Gastrocnemius medialis (tissue), 4 donors: ENCODE measurements at regions not wholly inside any gene's neighbourhood (a gene's known extent, or its start where the extent isn't known, plus 50 kb on each side); places are given as distances from the start of the nearest gene placed in this dataset.

Source experiments
- ATAC-seq, 2 donors: fragments of 150-250 bp; one replicate each; pipeline ENCODE4 v1.9.1; 2016
- DNase-seq, 2 donors: peaks; one replicate each; pipeline ENCODE4 v3.0.0-alpha.2; 2019
- H3K27ac ChIP-seq, 4 donors: fragments of 200-600 bp; sonication (generic); 1 replicate in 1 of 4; 2 replicates in 3 of 4; pipeline ENCODE4 v1.5.1; 2016 to 2018; ENCODE audit warnings: mild to moderate bottlenecking in 2 of 4, moderate library complexity in 1 of 4
- H3K27me3 ChIP-seq, 3 donors: fragments of 200-600 bp; sonication (generic) in 2 of 3; 1 replicate in 1 of 3; 2 replicates in 2 of 3; pipeline versions ENCODE4 v1.5.1 to v1.6.0; 2016 to 2019; ENCODE audit warnings: mild to moderate bottlenecking in 1 of 3, moderate library complexity in 1 of 3
- H3K36me3 ChIP-seq, 2 donors: fragments of 200-600 bp; sonication (generic) in 1 of 2; one replicate each; pipeline ENCODE4 v1.5.1; 2017 to 2018
- H3K4me1 ChIP-seq, 2 donors: fragments of 200-600 bp; sonication (generic) in 1 of 2; one replicate each; pipeline ENCODE4 v1.5.1; 2016 to 2017; ENCODE audit warnings: mild to moderate bottlenecking in 2 of 2
- H3K4me3 ChIP-seq, 4 donors: fragments of 200-600 bp; sonication (generic) in 3 of 4; 1 replicate in 1 of 4; 2 replicates in 3 of 4; pipeline ENCODE4 v1.5.1; 2016 to 2019; ENCODE audit warnings: mild to moderate bottlenecking in 2 of 4
- H3K9me3 ChIP-seq, 3 donors: fragments of 200-600 bp; sonication (generic) in 2 of 3; 1 replicate in 1 of 3; 2 replicates in 2 of 3; pipeline ENCODE4 v1.5.1; 2016 to 2019
- CTCF ChIP-seq, 5 experiments: fragments of 450-650 bp in 3 of 5; fragments of 200-600 bp in 2 of 5; sonication (generic) in 2 of 5; IDR thresholded peaks in 4 of 5; conservative IDR thresholded peaks in 1 of 5; 1 replicate in 4 of 5; 2 replicates in 1 of 5; pipeline ENCODE4 v1.5.1; 2016 to 2019; ENCODE audit warnings: antibody characterized with exemption in 5 of 5, mild to moderate bottlenecking in 3 of 5, moderate library complexity in 3 of 5
- POLR2A ChIP-seq, 2 donors: fragments of 450-650 bp; IDR thresholded peaks; one replicate each; pipeline ENCODE4 v1.6.1; 2017; ENCODE audit warnings: antibody characterized with exemption in 2 of 2, mild to moderate bottlenecking in 2 of 2, moderate library complexity in 2 of 2
- in situ Hi-C, 4 donors: fragments of 200-750 bp; cut with MboI; loops; one replicate each; pipeline versions ENCODE4 v1.15.0 to v1.8.0; 2017; ENCODE audit warnings: low sequenced_read_pairs in 4 of 4
- intact Hi-C: fragments of 100-400 bp; cut with DNase I; formaldehyde crosslinking; loops from one replicate; pipeline ENCODE4 v1.15.1; 2023; ENCODE audit warnings: low total_unique reads

- no peak overlapping the region for H3K4me3 ChIP-seq
- H3K27me3 ChIP-seq, result no peaks in the 10 kb centered on the region
- DNase-seq, result no peak
- no peaks in the 10 kb centered on the region for H3K36me3 ChIP-seq
- intact Hi-C loops (no loop called here), in situ Hi-C loops (loop anchor here in 1 of 4 donors (25.0 kb wide), 1 partner anchor 94 kb away; no protein-coding TSS in a partner anchor)
- H3K4me1 ChIP-seq, result no peaks in the 10 kb centered on the region
- no peak overlapping the region for H3K27ac ChIP-seq
- TF ChIP-seq POLR2A (IDR thresholded peaks at IDR 0.05) (no peak), CTCF (IDR thresholded peaks at IDR 0.05 in 4 of 5, conservative IDR thresholded peaks at IDR 0.05 in 1 of 5) (no peak)
- ATAC-seq, result no peak
- H3K9me3 ChIP-seq, result peaks cover 0 to 7% (median 0%) of the 10 kb centered on the region in 3 donors
Measured at GRCh38 chr21:41581592-41582228, 73.8 kb upstream of the TMPRSS2 start.

GRCh38 chr21:41580758-41581554 is 73.0 kb upstream of the TMPRSS2 start:
- H3K4me3 ChIP-seq, result no peak overlapping the region
- no peaks in the 10 kb centered on the region for H3K27me3 ChIP-seq
- in situ Hi-C loops (loop anchor here in 1 of 4 donors (25.0 kb wide), 1 partner anchor 94 kb away; no protein-coding TSS in a partner anchor), intact Hi-C loops (no loop called here)
- no peak for TF ChIP-seq CTCF (IDR thresholded peaks at IDR 0.05 in 4 of 5, conservative IDR thresholded peaks at IDR 0.05 in 1 of 5)
- TF ChIP-seq POLR2A (IDR thresholded peaks at IDR 0.05), result no peak
- H3K36me3 ChIP-seq, result no peaks in the 10 kb centered on the region
- peaks cover 0 to 7% (median 0%) of the 10 kb centered on the region in 3 donors for H3K9me3 ChIP-seq
- DNase-seq, result no peak
- ATAC-seq, result no peak
- no peaks in the 10 kb centered on the region for H3K4me1 ChIP-seq
- H3K27ac ChIP-seq, result no peak overlapping the region

GRCh38 chr21:41579692-41580091 is 71.7 kb upstream of the TMPRSS2 start:
- no peak overlapping the region for H3K27ac ChIP-seq
- intact Hi-C loops, result no loop called here
- no peaks in the 10 kb centered on the region for H3K27me3 ChIP-seq
- H3K36me3 ChIP-seq, result no peaks in the 10 kb centered on the region
- TF ChIP-seq POLR2A (IDR thresholded peaks at IDR 0.05) (no peak), CTCF (IDR thresholded peaks at IDR 0.05 in 4 of 5, conservative IDR thresholded peaks at IDR 0.05 in 1 of 5) (no peak)
- H3K9me3 ChIP-seq, result peaks cover 0 to 7% (median 0%) of the 10 kb centered on the region in 3 donors
- H3K4me1 ChIP-seq, result no peaks in the 10 kb centered on the region
- H3K4me3 ChIP-seq, result no peak overlapping the region
- in situ Hi-C loops, result loop anchor here in 1 of 4 donors (25.0 kb wide), 1 partner anchor 92 kb away; no protein-coding TSS in a partner anchor
- DNase-seq (no peak), ATAC-seq (no peak)

GRCh38 chr21:41578716-41579115 is 70.8 kb upstream of the TMPRSS2 start:
- Histone ChIP-seq H3K36me3 (no peaks in the 10 kb centered on the region), H3K27me3 (no peaks in the 10 kb centered on the region), H3K4me3 (no peak overlapping the region), H3K4me1 (no peaks in the 10 kb centered on the region), H3K27ac (no peak overlapping the region), H3K9me3 (peaks cover 0 to 7% (median 0%) of the 10 kb centered on the region in 3 donors)
- in situ Hi-C loops, result loop anchor here in 1 of 4 donors (25.0 kb wide), 1 partner anchor 91 kb away; no protein-coding TSS in a partner anchor
- DNase-seq (no peak), ATAC-seq (no peak)
- TF ChIP-seq POLR2A (IDR thresholded peaks at IDR 0.05), result no peak
- no peak for TF ChIP-seq CTCF (IDR thresholded peaks at IDR 0.05 in 4 of 5, conservative IDR thresholded peaks at IDR 0.05 in 1 of 5)
- intact Hi-C loops, result no loop called here
